Renal pelvis (tissue), 1 donor: ENCODE measurements at regions not wholly inside any gene's neighbourhood (a gene's known extent, or its start where the extent isn't known, plus 50 kb on each side); places are given as distances from the start of the nearest gene placed in this dataset.
"Not testable (repeated sequence)": the region's sequence is repeated elsewhere in the genome, so short reads cannot be mapped to it uniquely, and the experiment has no call there.

Experiments
- DNase-seq: peaks from one replicate; pipeline ENCODE4 v3.0.0-alpha.2; 2013

DNA sequence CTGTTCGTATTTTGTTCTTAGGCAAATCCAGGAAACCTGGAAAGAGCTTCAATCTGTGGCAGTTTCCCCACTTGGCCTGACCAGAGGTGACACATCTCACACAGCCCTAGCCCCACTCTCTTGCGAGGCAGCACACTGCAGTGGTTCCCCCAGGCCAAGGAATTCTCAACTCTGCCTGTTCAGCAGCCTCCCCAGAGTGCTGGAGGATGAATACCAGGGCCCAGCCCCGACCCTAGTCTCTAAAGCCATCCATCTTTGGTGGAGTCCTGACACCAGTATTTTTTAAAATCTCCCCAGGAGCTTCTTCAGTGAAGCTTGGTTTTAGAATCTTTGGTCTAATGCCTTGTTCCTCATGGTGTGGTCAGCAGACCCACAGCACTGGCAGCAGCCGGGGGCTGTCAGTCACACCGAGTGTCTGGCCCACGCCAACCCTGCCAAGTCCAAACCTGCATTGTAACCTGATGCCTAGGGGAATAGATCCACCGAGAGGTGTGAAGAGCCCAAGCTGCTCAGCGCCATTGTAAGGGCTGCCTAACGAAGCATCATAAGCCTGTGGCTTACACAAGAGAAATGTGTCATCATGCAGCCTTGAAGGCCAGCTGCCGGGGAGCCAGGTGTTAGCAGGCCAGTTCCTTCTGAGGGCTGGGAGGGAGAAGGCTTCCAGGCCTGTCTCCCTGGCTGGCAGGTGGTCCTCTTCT lies 428.7 kb upstream of the ID2 start:
- DNase-seq: no peak

DNA sequence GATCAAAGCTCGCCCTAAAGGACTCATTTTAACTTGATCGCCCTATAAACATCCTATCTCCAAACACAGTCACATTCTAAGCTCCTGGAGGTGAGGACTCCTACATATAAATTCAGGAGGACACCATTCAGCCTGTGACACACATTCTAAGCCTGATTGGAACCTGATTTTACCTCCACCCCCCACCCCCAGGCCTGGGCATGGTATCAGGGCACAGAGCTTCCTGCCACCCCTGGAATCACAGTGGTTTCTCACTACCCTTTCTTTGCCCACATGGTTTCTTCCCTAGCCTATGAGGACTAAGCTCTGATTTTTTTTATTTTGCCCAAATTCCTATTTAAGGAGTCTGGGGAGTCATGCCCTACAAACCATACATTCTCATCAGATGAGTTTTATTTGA lies 428.1 kb upstream of the ID2 start:
- DNase-seq: no peak

DNA sequence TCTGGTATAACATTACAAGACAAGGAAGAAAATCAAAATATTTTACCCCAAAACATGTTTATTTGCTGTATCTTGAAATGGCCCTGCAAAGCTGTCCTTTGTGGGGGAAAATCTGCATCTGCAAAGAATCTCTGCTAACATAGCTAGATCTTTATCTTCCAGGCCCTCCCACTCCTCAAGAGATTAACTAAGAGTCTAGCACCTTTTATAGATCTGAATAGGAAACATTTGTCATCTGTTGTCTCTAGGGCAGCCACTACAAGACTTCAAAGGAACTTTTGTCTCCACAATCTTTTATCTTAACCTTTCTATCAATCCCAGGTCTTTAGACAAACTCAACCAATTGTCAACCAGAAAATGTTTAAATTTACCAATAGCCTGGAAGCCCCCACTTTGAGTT lies 427.6 kb upstream of the ID2 start:
- DNase-seq: not testable (repeated sequence)

DNA sequence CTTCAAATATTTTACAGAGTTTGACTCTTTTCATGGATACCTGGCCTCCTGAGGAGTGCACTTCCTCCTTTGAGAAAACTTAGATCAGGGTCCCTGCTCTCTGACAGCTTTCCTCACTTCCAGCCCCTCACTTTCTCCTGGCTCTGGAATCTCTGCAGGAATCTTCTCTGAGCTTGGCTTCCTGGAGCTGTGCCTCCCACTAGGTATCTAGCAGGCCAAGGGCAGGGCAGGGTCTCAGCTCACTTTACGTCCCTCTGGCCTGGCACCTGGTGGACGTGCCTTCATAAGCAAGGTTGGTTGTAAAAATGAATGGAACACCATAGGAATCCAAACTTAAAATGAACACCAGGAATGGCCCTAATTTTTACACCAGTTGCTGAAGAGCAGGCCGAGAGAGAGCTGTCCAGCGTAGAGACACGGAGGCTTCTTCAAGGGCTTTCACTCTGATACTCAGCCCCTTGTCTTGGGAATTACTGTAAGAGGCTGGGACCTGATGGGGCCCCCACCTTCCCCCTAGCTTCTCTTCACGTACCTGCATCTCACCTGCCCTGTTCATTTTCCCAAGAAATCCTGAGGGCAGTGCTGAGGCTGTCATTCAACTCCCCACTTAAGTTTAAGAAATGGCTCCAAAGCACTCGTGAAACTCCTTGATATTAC lies 426.9 kb upstream of the ID2 start:
- no peak for DNase-seq

DNA sequence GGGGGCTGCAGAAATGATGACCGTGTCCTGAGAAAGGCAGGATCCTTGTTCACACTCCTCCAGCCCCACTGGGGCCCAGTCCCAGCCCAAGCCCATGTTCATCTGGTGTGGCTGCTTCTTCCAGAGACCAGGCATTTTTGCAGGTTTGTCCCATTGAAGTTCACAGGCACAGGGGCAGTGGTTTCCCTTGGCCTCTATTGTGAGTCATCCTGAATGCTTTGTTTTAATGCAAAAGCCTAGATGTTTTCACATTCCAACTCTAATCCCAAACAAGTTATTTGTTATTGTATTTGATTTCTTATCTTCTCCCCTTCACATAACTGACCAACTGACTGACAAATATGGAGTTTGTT lies 426.4 kb upstream of the ID2 start:
- DNase-seq: no peak

DNA sequence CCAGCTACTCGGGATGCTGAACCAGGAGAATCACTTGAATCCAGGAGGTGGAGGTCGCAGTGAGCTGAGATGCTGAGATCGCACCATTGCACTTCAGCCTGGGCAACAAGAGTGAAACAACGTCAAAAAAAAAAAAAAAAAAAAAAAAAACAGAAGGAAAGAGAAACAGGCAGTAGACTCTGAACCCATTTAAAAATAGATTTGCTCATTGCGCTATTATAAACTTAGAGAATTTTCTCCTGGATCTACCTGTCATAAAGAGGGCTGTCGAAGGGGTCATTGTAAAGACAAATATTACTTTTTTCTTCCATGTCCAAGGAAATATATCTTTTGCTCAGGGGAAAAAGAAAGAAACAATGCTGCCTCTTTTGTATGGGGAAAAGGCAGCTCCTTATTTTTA lies 425.0 kb upstream of the ID2 start:
- DNase-seq: no peak

DNA sequence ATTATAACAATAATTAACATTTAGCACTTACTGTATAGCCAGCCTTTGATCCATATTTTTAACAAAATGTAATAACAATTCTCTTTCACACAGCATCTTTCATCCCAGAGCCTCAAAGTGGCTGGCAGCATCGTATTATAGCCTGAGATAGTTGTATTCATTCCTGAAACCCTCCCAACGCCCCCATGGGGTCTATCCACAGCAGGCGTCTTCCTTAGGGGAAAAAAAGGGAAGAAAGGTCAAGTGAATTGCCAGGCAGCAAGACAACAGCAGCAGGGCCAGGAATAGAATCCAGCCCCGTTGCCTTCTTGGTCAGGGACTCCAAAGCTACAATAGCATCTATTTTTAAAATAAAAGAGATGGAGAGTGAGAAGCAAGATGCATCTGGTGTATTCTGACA lies 424.4 kb upstream of the ID2 start:
- DNase-seq: no peak

DNA sequence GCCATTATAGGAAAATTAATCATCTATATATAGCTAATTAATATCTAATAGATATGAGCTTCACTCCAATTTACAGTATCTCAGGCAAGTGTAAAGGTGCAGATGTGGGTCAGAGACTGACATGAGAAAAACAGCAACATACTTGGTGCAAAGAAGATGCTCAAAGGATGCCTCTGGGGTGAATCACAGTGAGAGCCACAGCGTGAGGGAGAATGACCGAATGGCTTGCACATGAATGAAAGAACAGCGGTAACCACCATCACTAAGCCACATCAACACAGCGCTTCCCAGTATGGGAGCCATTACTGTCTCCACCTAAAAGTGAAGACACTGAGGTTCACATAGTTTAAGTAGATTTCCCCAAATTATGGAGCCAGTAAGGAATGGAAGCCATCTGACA lies 423.4 kb upstream of the ID2 start:
- no peak for DNase-seq

DNA sequence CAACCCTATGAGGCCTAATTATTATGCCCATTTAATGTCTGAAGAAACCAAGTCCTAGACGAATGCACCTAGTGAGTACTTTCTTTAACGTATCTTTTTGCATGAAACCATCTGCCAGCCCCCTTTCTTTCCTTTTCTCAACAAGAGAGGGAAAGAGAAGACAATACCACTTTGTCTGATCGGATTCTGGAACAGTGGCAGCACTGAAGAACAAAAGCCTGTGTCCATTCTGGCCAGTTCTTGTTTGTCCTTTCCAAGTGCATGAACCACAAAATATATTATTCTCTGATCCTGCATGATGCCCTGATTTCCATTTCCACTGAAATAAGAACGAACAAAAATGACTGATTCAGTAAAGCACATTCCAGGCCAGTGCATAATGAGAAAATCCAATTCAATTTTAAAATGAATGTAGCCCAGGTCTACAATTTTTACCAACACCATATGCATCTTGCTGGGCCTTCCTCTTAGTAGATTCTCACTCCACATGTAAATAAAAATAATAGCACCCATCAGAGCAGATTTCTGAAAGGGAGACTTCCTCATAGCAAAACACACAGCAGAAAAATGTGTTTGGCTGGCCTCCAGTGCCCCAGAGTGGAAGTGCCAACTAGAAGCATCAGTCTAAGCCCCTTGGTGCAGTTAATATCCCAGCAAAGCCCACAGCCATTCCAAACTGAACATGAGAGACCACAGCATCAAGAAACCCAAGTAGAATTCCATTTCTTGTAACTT lies 422.6 kb upstream of the ID2 start:
- no peak for DNase-seq

DNA sequence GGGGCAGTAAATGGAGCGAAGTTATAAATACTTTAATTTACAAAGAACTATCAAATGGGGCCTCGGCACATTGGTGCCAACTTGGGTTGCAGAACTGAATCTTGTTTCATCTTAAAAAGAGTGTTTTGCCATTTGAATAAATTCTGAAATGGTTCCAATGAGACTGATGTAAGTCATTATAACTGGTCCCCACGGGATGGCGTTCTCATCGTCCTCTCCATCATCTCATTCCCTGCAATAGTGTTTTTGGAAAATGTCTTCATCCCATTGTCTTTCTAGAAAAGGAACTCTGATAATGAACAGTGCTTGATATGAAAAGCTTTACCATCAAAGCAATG lies 422.0 kb upstream of the ID2 start:
- DNase-seq: no peak

DNA sequence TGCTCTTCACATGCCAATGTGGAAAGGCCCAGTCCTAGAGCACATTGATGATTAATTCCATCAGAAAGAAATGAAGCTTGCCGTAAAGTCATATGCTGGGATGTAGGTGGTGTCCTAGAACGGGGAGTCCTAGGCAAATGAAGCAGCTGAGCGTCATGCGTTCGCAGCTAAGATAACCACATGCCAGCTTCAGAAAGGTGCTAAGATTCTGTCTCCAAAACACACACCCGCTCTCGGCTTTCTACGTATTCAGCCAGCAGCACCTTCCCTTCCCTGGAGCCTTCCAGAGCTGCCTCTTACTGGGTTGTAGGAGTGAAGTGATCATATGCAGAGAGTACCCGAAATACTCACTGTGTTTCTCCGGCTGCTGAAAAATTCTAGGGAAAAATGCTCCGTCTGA lies 421.6 kb upstream of the ID2 start:
- DNase-seq: no peak

DNA sequence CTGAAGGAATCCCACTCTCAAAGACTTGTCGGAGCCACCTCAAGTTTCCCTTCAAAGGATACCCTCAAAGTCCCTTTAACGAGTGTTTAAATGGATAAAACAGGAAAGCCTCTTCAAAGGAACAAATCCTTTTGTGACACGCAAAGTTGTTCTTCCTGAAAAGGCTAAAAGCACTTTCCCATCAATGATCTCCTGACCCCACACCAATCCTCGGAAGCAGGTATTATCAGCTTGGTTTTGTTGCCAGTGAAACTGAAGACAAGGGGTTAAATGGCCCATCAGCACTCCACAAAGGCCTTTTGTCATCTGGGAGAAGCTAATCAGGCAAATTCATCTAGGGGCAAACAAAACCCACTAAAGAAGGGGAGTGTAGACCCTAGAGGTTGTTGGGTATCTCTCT lies 418.0 kb upstream of the ID2 start:
- no peak for DNase-seq

DNA sequence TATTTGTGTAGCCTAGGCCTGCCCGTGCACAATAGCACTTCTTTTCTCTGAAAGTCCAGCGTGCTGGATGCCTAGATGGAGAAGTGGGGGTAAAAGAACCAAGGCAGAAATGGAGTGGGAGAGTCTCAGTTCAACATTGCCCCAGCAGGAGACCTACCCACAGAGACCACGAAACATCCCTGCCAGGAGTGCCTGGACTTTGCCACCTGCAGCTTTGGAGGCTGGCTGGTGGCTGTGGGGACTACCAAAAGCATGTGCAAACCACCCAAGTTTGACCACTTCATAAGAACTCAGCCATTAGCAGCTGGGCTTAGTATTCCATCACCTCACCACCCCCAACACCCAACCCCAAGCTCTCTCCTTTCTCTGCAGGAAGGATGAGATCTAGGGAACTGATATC lies 416.9 kb upstream of the ID2 start:
- no peak for DNase-seq

DNA sequence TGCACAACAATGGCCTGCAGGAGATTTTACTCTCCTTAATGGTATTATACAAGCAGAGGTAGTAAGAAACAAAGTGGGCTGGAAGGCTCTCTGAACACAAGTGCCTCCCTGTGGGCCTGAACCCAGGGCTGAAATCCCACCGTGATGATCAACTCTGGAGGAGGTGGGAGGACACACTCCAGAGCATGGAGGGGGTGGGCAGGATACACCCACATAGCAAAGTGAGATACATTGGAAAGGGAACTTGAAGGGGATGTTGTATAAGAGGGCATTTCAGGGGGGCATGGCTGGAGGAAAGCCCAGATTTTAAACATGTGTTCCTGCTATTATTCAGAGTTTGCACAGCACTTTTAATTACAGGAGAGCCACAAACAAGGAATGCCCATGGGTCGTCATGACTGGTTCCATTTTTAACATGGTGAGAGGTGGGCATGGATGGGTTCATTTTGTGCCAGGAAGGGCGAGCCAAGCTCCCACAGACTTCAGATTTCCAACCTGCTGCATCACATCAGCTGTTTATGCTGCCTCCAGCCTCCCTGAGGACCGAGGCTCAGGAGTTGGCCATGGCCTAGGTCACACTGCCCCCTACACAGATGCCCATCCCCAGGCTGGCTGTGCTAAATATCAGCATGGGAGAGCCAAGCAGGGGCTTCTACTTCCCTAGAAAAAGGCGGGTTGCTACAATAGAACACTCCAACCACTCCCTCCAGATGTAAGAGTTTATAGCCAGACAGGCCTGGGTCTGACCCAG lies 416.2 kb upstream of the ID2 start:
- no peak for DNase-seq

DNA sequence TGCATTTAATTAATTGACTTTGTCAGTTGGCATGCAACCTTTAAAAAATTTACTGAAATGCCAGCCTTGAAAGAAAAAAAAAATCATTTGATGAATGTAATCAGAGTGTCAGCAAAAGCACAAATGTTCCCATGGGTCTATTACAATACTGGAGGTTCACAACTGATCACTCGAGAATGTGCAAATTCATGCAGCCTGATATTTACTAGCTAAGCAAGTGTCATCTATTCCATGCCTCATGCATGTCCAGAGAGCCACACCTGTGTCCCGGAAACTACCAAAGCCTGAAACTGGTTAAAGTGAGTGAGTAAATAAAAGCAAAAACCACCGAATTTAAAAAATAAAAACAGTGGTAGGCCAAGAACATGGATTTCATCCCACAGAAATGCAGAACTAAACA lies 415.3 kb upstream of the ID2 start:
- no peak for DNase-seq

DNA sequence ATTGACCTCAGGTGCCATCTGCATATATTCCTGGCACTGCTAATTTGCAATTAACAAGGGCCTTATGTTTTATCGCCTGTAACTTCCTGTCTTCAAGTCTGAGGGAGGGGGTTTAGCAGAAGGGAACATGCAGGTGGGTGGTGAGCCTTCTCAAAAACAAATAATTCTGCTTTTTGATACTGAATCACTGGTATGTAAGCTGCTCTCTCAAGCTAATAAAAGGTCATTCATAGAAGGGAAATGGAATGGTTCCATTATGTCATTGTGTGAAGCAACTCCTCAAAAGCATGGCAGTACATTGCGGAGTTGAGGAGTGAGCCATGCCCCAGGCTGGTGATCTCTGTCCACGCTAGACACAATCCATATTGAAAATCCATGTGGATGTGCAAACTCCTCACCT lies 414.8 kb upstream of the ID2 start:
- no peak for DNase-seq

DNA sequence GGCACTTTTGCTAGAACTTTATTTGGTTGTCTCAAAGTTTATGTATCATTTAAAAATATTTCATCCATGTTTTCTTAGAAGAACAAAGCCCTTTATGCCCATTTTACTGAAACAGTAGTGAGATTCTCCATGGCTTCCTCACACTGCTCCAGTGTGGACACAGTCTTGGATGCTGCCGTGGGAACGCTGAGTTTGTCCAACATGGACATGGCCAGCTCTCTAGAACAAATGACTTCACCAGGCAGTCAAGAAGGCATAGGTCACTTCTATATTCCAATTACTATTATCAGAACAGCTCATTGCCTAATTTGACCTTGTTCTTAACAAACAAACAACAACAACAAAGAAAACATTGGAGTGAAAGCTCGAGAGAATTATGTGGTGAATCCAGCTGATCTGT lies 414.1 kb upstream of the ID2 start:
- DNase-seq: no peak

DNA sequence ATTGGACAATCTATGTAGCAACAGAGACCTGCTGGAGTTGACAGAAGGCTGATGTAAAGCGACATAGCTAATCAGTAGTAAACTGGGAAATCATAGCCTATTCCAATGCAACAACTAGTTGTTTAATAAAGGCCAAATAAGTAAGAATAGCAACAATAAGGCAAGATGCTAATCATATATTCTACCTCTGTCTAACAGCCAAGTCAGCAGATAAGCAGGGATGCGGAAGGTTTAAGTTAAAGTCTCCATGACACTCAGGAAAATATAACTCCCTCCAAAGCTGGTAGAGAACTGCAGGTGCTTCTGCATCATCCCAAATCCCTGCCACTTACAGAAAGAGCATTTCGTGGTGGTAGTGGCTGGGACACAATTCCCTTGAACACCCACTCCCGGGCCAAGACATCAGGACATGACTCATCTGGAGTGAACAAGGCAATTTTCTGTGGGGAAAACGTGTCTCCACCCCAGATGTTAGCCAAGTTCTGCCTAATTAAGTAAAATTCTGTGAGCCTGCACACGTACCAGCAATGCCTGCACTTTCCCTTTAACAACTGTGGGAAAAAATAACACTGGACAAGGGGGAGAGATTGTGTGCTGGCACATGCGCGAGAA lies 413.6 kb upstream of the ID2 start:
- DNase-seq: no peak

DNA sequence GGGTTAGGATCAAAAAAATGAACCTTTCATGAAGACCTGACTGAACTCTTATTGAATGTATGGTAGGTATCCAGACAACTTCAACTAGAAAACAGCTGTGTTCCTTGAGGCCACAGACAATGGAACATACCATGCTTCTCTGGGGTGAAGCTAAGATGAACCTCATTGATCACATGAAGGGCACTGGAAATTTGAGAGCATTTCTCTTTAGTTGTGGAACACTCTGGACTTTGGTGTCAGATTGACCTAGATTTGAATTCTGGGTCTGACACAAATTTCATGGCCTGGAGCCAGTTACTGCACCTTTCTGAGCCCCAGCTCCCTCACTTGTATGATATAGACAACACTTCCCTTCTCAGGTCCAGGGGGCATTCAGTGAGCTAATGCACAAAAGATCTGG lies 411.2 kb upstream of the ID2 start:
- no peak for DNase-seq

DNA sequence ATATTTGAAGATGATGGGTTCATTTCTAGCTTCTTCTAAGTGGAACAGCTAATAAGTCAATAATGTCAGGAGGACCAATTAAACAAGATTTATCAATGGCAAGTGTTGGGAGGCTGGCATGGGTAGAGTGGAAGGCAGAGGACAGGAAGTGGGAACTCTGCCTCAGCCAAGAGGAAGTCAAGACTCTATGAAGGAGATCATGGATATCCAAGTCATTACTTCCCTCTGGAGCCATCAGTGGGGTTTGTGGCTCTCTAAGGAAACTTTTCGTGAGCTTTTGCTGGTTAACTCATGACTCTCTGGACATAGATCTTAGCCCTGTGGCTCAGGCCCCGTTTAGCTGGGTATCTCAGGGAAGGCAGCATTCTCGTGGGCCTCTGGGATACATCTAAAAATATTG lies 410.4 kb upstream of the ID2 start:
- no peak for DNase-seq

DNA sequence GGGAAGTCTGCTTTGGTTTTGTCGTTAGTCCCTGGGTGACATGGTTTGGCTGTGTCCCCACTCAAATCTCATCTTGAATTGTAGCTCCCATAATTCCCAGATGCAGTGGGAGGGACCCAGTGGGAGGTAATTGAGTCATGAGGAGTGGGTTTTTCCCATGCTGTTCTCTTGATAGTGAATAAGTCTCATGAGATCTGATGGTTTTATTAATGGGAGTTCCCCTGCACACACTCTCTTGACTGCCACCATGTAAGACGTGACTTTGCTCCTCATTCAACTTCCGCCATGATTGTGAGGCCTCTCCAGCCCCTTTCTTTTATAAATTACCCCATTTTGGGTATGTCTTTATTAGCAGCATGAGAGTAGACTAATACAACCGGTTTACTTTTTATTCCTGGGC lies 405.8 kb upstream of the ID2 start:
- DNase-seq: no peak

DNA sequence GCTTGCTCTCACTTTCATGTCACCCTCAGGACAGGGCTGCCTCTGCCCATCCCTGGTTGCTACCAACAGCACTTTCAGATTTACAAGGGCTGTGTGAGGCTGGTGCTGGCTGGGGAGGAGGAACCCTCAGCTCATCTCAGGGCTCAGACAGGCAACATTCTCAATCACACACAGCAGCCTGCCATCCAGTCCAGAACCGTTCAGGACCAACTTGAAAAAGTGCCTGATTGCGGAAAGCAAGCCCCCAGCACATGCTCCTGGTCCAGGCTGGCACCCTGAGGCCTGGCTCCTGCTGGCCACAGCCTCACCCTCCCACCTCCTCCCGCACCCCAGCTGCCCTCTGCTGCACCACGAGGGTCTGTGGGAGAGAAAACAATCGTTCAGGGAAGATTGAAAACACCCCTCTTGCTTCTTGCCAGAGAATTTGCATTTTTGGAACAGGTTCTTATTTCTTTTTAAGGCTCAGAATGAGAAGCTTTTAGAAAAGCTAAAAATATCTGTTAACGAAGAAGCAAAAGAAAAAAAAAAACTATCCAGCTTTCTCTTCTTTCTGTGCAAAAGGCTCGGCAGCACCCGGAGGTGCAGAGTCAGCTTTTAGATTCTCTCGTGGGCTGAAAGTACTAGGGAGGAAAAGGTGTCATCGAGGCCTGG lies 403.8 kb upstream of the ID2 start:
- no peak for DNase-seq
